T-cell (primary cell): ENCODE measurements at regions not wholly inside any gene's neighbourhood (a gene's known extent, or its start where the extent isn't known, plus 50 kb on each side); places are given as distances from the start of the nearest gene placed in this dataset.

ENCODE experiments used
- ATAC-seq, 4 experiments: fragments of 200-7000 bp in 3 of 4; fragments of 150-1000 bp in 1 of 4; cut with Tn5 transposase; replicated peaks in 1 of 4; 1 replicate in 3 of 4; 2 replicates in 1 of 4; pipeline ENCODE4 v1.10.0; 2021; ENCODE audit warnings: moderate library complexity in 3 of 4, mild to moderate bottlenecking in 2 of 4, moderate number of reproducible peaks in 1 of 4
- CTCF ChIA-PET, 2 donors: fragments of 300-600 bp; sonication (Branson Sonifier 250); formaldehyde crosslinking; loops; one replicate each; lab custom pipeline; 2022; ENCODE audit warnings: antibody characterized with exemption in 2 of 2; lab: Charles Lee
- POLR2A ChIA-PET, 2 donors: fragments of 300-600 bp; sonication (Branson Sonifier 250); formaldehyde crosslinking; loops; one replicate each; lab custom pipeline; 2022; ENCODE audit warnings: antibody characterized with exemption in 2 of 2; lab: Charles Lee
- DNase-seq, 35 experiments: peaks; one replicate each; pipeline versions ENCODE4 v3.0.0 to v3.0.0-alpha.2; 2013 to 2023
- H3K27ac ChIP-seq: one replicate; pipeline ENCODE4 v1.5.1; 2013; ENCODE audit warnings: low read length
- H3K27me3 ChIP-seq, 2 experiments: replicated peaks in 1 of 2; 1 replicate in 1 of 2; 2 replicates in 1 of 2; pipeline versions ENCODE4 v1.6.1 to v1.7.0; 2013; ENCODE audit warnings: low read length in 1 of 2, mixed read lengths in 1 of 2; ENCODE audit not compliant: control insufficient read depth in 2 of 2, insufficient read depth in 2 of 2; ENCODE audit errors: extremely low read depth in 1 of 2
- H3K36me3 ChIP-seq, 2 donors: 1 replicate in 1 of 2; 2 replicates in 1 of 2; pipeline versions ENCODE4 v1.6.1 to v1.7.0; 2013; ENCODE audit warnings: low read length in 1 of 2; ENCODE audit not compliant: control insufficient read depth in 2 of 2, insufficient read depth in 1 of 2; ENCODE audit errors: extremely low read depth in 1 of 2
- H3K4me1 ChIP-seq, 2 experiments: 1 replicate in 1 of 2; 2 replicates in 1 of 2; pipeline versions ENCODE4 v1.6.1 to v1.7.0; 2013; ENCODE audit warnings: low read length in 2 of 2, mixed read lengths in 1 of 2; ENCODE audit not compliant: insufficient read depth in 2 of 2, control insufficient read depth in 1 of 2; ENCODE audit errors: extremely low read depth in 1 of 2
- H3K4me3 ChIP-seq, 2 donors: 1 replicate in 1 of 2; 2 replicates in 1 of 2; pipeline versions ENCODE4 v1.5.1 to v1.7.0; 2013; ENCODE audit warnings: mild to moderate bottlenecking in 2 of 2, low read length in 1 of 2, moderate library complexity in 1 of 2; ENCODE audit not compliant: control insufficient read depth in 1 of 2; ENCODE audit errors: extremely low read depth in 1 of 2
- H3K9me3 ChIP-seq: 2 replicates; pipeline ENCODE4 v1.7.0; 2013
- H3K27ac Mint-ChIP-seq, 2 donors: one replicate each; pipeline ENCODE4 v1.8.0; 2020 to 2021; ENCODE audit warnings: mild to moderate bottlenecking in 2 of 2, mixed read lengths in 2 of 2
- H3K27me3 Mint-ChIP-seq, 2 donors: one replicate each; pipeline ENCODE4 v1.8.0; 2021 to 2022; ENCODE audit warnings: mixed read lengths in 2 of 2
- H3K36me3 Mint-ChIP-seq: one replicate; pipeline ENCODE4 v1.8.0; 2021; ENCODE audit warnings: mixed read lengths
- H3K4me1 Mint-ChIP-seq, 3 donors: one replicate each; pipeline ENCODE4 v1.8.0; 2020 to 2022; ENCODE audit warnings: mixed read lengths in 3 of 3, mild to moderate bottlenecking in 1 of 3
- H3K4me3 Mint-ChIP-seq, 3 donors: one replicate each; pipeline ENCODE4 v1.8.0; 2020 to 2022; ENCODE audit warnings: mild to moderate bottlenecking in 3 of 3, mixed read lengths in 3 of 3, moderate library complexity in 3 of 3
- H3K9me3 Mint-ChIP-seq, 3 donors: one replicate each; pipeline ENCODE4 v1.8.0; 2020 to 2022; ENCODE audit warnings: mixed read lengths in 3 of 3
- WGBS: methylation state at CpG from one replicate; pipeline ENCODE4 v1.1.5; 2013; ENCODE audit warnings: missing lambda C conversion rate; ENCODE audit not compliant: insufficient coverage; 5-methylcytosine and 5-hydroxymethylcytosine counted together

- no peaks in the 10 kb centered on the region for H3K4me1 ChIP-seq
- no peak overlapping the region for H3K4me3 ChIP-seq
- ChIA-PET POLR2A (no interaction called here), CTCF (no interaction called here)
- Mint-ChIP-seq H3K27ac (no peak overlapping the region), H3K9me3 (peaks cover 0 to 6% (median 0%) of the 10 kb centered on the region in 3 donors), H3K36me3 (no peaks in the 10 kb centered on the region), H3K4me3 (no peak overlapping the region), H3K27me3 (peaks cover 4 to 14% of the 10 kb centered on the region in 2 donors), H3K4me1 (no peaks in the 10 kb centered on the region)
- H3K27me3 ChIP-seq = peaks cover 0 to 2% of the 10 kb centered on the region in 2 experiments
- WGBS = no CpG with 5 or more reads among the region's 4 CpGs
- ATAC-seq (no peak), DNase-seq (no peak)
- H3K36me3 ChIP-seq = no peaks in the 10 kb centered on the region
- H3K27ac ChIP-seq = no peak overlapping the region
- no peaks in the 10 kb centered on the region for H3K9me3 ChIP-seq
Observed at GRCh38 chr17:11001651-11002050, 163.8 kb upstream of the PIRT start.

GRCh38 chr17:10999484-10999883, 161.6 kb upstream of the PIRT start:
- POLR2A ChIA-PET = no interaction called here

GRCh38 chr17:10993126-10993525, 155.2 kb upstream of the PIRT start:
- H3K4me1 Mint-ChIP-seq = no peaks in the 10 kb centered on the region
- H3K4me3 Mint-ChIP-seq = no peak overlapping the region
- no peak overlapping the region for H3K27ac Mint-ChIP-seq
- CTCF ChIA-PET = no interaction called here
- DNase-seq = no peak
- H3K36me3 Mint-ChIP-seq = no peaks in the 10 kb centered on the region
- peaks cover 0 to 4% (median 0%) of the 10 kb centered on the region in 3 donors for H3K9me3 Mint-ChIP-seq
- Histone ChIP-seq H3K27ac (no peak overlapping the region), H3K36me3 (no peaks in the 10 kb centered on the region), H3K27me3 (peaks cover 0 to 2% of the 10 kb centered on the region in 2 experiments), H3K9me3 (no peaks in the 10 kb centered on the region), H3K4me3 (no peak overlapping the region), H3K4me1 (no peaks in the 10 kb centered on the region)
- no peak for ATAC-seq
- POLR2A ChIA-PET = no interaction called here
- 53% methylated on average over 7 of the region's 7 CpGs for WGBS
- peaks cover 12 to 25% of the 10 kb centered on the region in 2 donors for H3K27me3 Mint-ChIP-seq

More at GRCh38 chr17:10999484-10999883, 161.6 kb upstream of the PIRT start:
- H3K4me1 Mint-ChIP-seq = no peaks in the 10 kb centered on the region
- H3K27ac ChIP-seq = no peak overlapping the region
- H3K36me3 Mint-ChIP-seq = no peaks in the 10 kb centered on the region
- no peaks in the 10 kb centered on the region for H3K9me3 ChIP-seq
- peaks cover 0 to 2% of the 10 kb centered on the region in 2 experiments for H3K27me3 ChIP-seq
- CTCF ChIA-PET = no interaction called here
- H3K27ac Mint-ChIP-seq = no peak overlapping the region
- H3K36me3 ChIP-seq = no peaks in the 10 kb centered on the region
- no peak overlapping the region for H3K4me3 Mint-ChIP-seq
- no peak overlapping the region for H3K4me3 ChIP-seq
- no peaks in the 10 kb centered on the region for H3K9me3 Mint-ChIP-seq
- H3K4me1 ChIP-seq = no peaks in the 10 kb centered on the region
- no peak for ATAC-seq
- DNase-seq = no peak
- peaks cover 8 to 16% of the 10 kb centered on the region in 2 donors for H3K27me3 Mint-ChIP-seq
- no CpG with 5 or more reads among the region's 2 CpGs for WGBS

- Mint-ChIP-seq H3K4me1 (no peaks in the 10 kb centered on the region), H3K27ac (no peak overlapping the region), H3K27me3 (peaks cover 14 to 23% of the 10 kb centered on the region in 2 donors), H3K9me3 (peaks cover 0 to 4% (median 0%) of the 10 kb centered on the region in 3 donors), H3K36me3 (no peaks in the 10 kb centered on the region), H3K4me3 (no peak overlapping the region)
- POLR2A ChIA-PET = no interaction called here
- Histone ChIP-seq H3K36me3 (no peaks in the 10 kb centered on the region), H3K27me3 (no peaks in the 10 kb centered on the region), H3K9me3 (no peaks in the 10 kb centered on the region), H3K4me3 (no peak overlapping the region), H3K27ac (no peak overlapping the region), H3K4me1 (no peaks in the 10 kb centered on the region)
- DNase-seq (no peak), ATAC-seq (no peak)
- 59% methylated on average over 9 of the region's 10 CpGs for WGBS
- CTCF ChIA-PET = interaction anchor here in 1 of 2 donors (0.7 kb wide), 1 partner anchor 261 kb away, joined by 5 read pairs; no protein-coding TSS in a partner anchor
Observed at GRCh38 chr17:10992106-10992880, 154.4 kb upstream of the PIRT start.

GRCh38 chr17:10987786-10988185, 149.9 kb upstream of the PIRT start:
- no peaks in the 10 kb centered on the region for H3K9me3 ChIP-seq
- no peak overlapping the region for H3K4me3 ChIP-seq
- ChIA-PET POLR2A (no interaction called here), CTCF (interaction anchor here in 1 of 2 donors (0.6 kb wide), 1 partner anchor 251 kb away, joined by 3 read pairs; no protein-coding TSS in a partner anchor)
- Mint-ChIP-seq H3K27me3 (peaks cover 3 to 4% of the 10 kb centered on the region in 2 donors), H3K4me1 (no peaks in the 10 kb centered on the region), H3K36me3 (no peaks in the 10 kb centered on the region), H3K4me3 (no peak overlapping the region), H3K9me3 (peaks cover 0 to 11% (median 8%) of the 10 kb centered on the region in 3 donors), H3K27ac (no peak overlapping the region)
- H3K27ac ChIP-seq = no peak overlapping the region
- WGBS = 79% methylated on average over 5 of the region's 5 CpGs
- no peaks in the 10 kb centered on the region for H3K27me3 ChIP-seq
- no peaks in the 10 kb centered on the region for H3K4me1 ChIP-seq
- DNase-seq = no peak
- H3K36me3 ChIP-seq = no peaks in the 10 kb centered on the region
- no peak for ATAC-seq

- Histone ChIP-seq H3K36me3 (no peaks in the 10 kb centered on the region), H3K27me3 (no peaks in the 10 kb centered on the region), H3K27ac (no peak overlapping the region), H3K4me1 (no peaks in the 10 kb centered on the region), H3K4me3 (no peak overlapping the region), H3K9me3 (no peaks in the 10 kb centered on the region)
- H3K9me3 Mint-ChIP-seq = peaks cover 0 to 11% (median 7%) of the 10 kb centered on the region in 3 donors
- no peak overlapping the region for H3K4me3 Mint-ChIP-seq
- DNase-seq (no peak), ATAC-seq (no peak)
- no peak overlapping the region for H3K27ac Mint-ChIP-seq
- ChIA-PET CTCF (no interaction called here), POLR2A (no interaction called here)
- no peaks in the 10 kb centered on the region for H3K4me1 Mint-ChIP-seq
- H3K27me3 Mint-ChIP-seq = peaks cover under 1 to 3% of the 10 kb centered on the region in 2 donors
- 83% methylated on average over 3 of the region's 3 CpGs for WGBS
- no peaks in the 10 kb centered on the region for H3K36me3 Mint-ChIP-seq
Observed at GRCh38 chr17:10984220-10984619, 146.3 kb upstream of the PIRT start.
